HepG2 (cell line): ENCODE measurements at regions not wholly inside any gene's neighbourhood (a gene's known extent, or its start where the extent isn't known, plus 50 kb on each side); places are given as distances from the start of the nearest gene placed in this dataset.

Source experiments
- ATF2 ChIP-seq: sonication (generic); formaldehyde crosslinking; IDR thresholded peaks from 2 replicates; pipeline ENCODE4 v1.4.0; 2020; ENCODE audit warnings: missing genetic modification reagents
- CTCF ChIP-seq: sonication (generic); formaldehyde crosslinking; IDR thresholded peaks from 2 replicates; pipeline ENCODE4 v1.5.0; 2020; ENCODE audit warnings: mild to moderate bottlenecking, missing genetic modification reagents, moderate library complexity
- GABPA ChIP-seq, 2 experiments: IDR thresholded peaks; 2 replicates each; pipeline ENCODE4 v1.6.1; 2011 to 2016; ENCODE audit warnings: low read depth in 2 of 2, low read length in 1 of 2, missing biosample characterization in 1 of 2, missing genetic modification characterization in 1 of 2
- IKZF1 ChIP-seq: fragments of 450-650 bp; IDR thresholded peaks from 2 replicates; pipeline ENCODE4 v1.7.1; 2016
- STAT5B ChIP-seq: sonication (generic); formaldehyde crosslinking; IDR thresholded peaks from 2 replicates; pipeline ENCODE4 v1.4.0; 2020; ENCODE audit warnings: missing genetic modification reagents

GRCh38 chr3:43879166-43879565, 188.4 kb downstream of the ABHD5 start:
- no peak for TF ChIP-seq GABPA (IDR thresholded peaks at IDR 0.05; ENCODE audit: low read depth, low read length)
- TF ChIP-seq GABPA (CRISPR knock-in tag; IDR thresholded peaks at IDR 0.05; ENCODE audit: low read depth) = no peak
- no peak for TF ChIP-seq CTCF (CRISPR knock-in tag)
- TF ChIP-seq IKZF1 = no peak
- no peak for TF ChIP-seq STAT5B (CRISPR knock-in tag)
- TF ChIP-seq ATF2 = no peak
